T-cell (primary cell): ENCODE measurements at regions not wholly inside any gene's neighbourhood (a gene's known extent, or its start where the extent isn't known, plus 50 kb on each side); places are given as distances from the start of the nearest gene placed in this dataset.

Experiments used
- ATAC-seq, 4 experiments: fragments of 200-7000 bp in 3 of 4; fragments of 150-1000 bp in 1 of 4; cut with Tn5 transposase; replicated peaks in 1 of 4; 1 replicate in 3 of 4; 2 replicates in 1 of 4; pipeline ENCODE4 v1.10.0; 2021; ENCODE audit warnings: moderate library complexity in 3 of 4, mild to moderate bottlenecking in 2 of 4, moderate number of reproducible peaks in 1 of 4
- CTCF ChIA-PET, 2 donors: fragments of 300-600 bp; sonication (Branson Sonifier 250); formaldehyde crosslinking; loops; one replicate each; lab custom pipeline; 2022; ENCODE audit warnings: antibody characterized with exemption in 2 of 2; lab: Charles Lee
- POLR2A ChIA-PET, 2 donors: fragments of 300-600 bp; sonication (Branson Sonifier 250); formaldehyde crosslinking; loops; one replicate each; lab custom pipeline; 2022; ENCODE audit warnings: antibody characterized with exemption in 2 of 2; lab: Charles Lee
- DNase-seq, 35 experiments: peaks; one replicate each; pipeline versions ENCODE4 v3.0.0 to v3.0.0-alpha.2; 2013 to 2023
- H3K27ac ChIP-seq: one replicate; pipeline ENCODE4 v1.5.1; 2013; ENCODE audit warnings: low read length
- H3K27me3 ChIP-seq, 2 experiments: replicated peaks in 1 of 2; 1 replicate in 1 of 2; 2 replicates in 1 of 2; pipeline versions ENCODE4 v1.6.1 to v1.7.0; 2013; ENCODE audit warnings: low read length in 1 of 2, mixed read lengths in 1 of 2; ENCODE audit not compliant: control insufficient read depth in 2 of 2, insufficient read depth in 2 of 2; ENCODE audit errors: extremely low read depth in 1 of 2
- H3K36me3 ChIP-seq, 2 donors: 1 replicate in 1 of 2; 2 replicates in 1 of 2; pipeline versions ENCODE4 v1.6.1 to v1.7.0; 2013; ENCODE audit warnings: low read length in 1 of 2; ENCODE audit not compliant: control insufficient read depth in 2 of 2, insufficient read depth in 1 of 2; ENCODE audit errors: extremely low read depth in 1 of 2
- H3K4me1 ChIP-seq, 2 experiments: 1 replicate in 1 of 2; 2 replicates in 1 of 2; pipeline versions ENCODE4 v1.6.1 to v1.7.0; 2013; ENCODE audit warnings: low read length in 2 of 2, mixed read lengths in 1 of 2; ENCODE audit not compliant: insufficient read depth in 2 of 2, control insufficient read depth in 1 of 2; ENCODE audit errors: extremely low read depth in 1 of 2
- H3K4me3 ChIP-seq, 2 donors: 1 replicate in 1 of 2; 2 replicates in 1 of 2; pipeline versions ENCODE4 v1.5.1 to v1.7.0; 2013; ENCODE audit warnings: mild to moderate bottlenecking in 2 of 2, low read length in 1 of 2, moderate library complexity in 1 of 2; ENCODE audit not compliant: control insufficient read depth in 1 of 2; ENCODE audit errors: extremely low read depth in 1 of 2
- H3K9me3 ChIP-seq: 2 replicates; pipeline ENCODE4 v1.7.0; 2013
- H3K27ac Mint-ChIP-seq, 2 donors: one replicate each; pipeline ENCODE4 v1.8.0; 2020 to 2021; ENCODE audit warnings: mild to moderate bottlenecking in 2 of 2, mixed read lengths in 2 of 2
- H3K27me3 Mint-ChIP-seq, 2 donors: one replicate each; pipeline ENCODE4 v1.8.0; 2021 to 2022; ENCODE audit warnings: mixed read lengths in 2 of 2
- H3K36me3 Mint-ChIP-seq: one replicate; pipeline ENCODE4 v1.8.0; 2021; ENCODE audit warnings: mixed read lengths
- H3K4me1 Mint-ChIP-seq, 3 donors: one replicate each; pipeline ENCODE4 v1.8.0; 2020 to 2022; ENCODE audit warnings: mixed read lengths in 3 of 3, mild to moderate bottlenecking in 1 of 3
- H3K4me3 Mint-ChIP-seq, 3 donors: one replicate each; pipeline ENCODE4 v1.8.0; 2020 to 2022; ENCODE audit warnings: mild to moderate bottlenecking in 3 of 3, mixed read lengths in 3 of 3, moderate library complexity in 3 of 3
- H3K9me3 Mint-ChIP-seq, 3 donors: one replicate each; pipeline ENCODE4 v1.8.0; 2020 to 2022; ENCODE audit warnings: mixed read lengths in 3 of 3
- WGBS: methylation state at CpG from one replicate; pipeline ENCODE4 v1.1.5; 2013; ENCODE audit warnings: missing lambda C conversion rate; ENCODE audit not compliant: insufficient coverage; 5-methylcytosine and 5-hydroxymethylcytosine counted together

DNA sequence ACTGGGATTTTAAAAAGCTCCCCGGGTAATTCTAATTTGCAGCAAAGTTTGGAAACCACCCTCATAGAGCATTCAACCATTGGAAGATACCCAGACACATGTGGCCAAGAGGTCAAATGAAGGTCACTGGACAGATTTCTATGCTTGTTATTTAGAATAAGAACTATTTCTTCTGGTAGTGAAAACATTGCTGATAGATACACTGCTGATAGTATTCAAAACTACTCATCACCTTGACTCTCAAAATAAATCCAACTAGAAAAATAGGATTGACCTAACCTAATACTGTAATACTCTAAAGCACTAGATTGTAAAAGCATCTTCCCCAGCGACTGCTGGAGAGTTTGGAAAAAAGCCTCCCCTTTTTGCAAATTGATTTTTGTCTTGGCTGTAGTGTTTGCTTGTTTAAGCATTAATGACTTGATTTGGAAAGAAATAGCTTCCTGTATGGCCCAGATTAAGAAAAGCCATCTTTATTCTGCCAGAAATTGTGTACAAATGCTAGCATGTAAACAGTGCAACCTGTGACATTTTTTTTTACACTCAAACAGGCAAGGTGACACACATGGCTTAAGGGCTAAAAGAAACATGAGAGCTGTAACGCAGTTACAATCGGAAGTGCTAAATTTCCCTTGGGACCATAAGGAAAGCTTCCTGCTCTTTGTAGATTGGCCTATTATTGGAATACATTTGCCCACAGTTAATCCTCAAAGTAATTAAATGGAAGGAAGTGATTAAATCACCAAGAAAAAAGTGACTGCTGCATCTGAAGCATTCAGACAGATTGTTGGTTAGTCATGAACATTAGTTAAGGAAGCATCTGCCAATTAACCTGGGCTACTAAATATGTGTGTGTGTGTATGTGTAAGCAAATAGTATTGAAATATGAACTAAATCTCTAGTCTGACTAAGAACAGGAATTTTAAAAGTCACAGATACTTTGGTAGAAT, 356.5 kb upstream of the ATP2B1 start:
- H3K27me3 ChIP-seq, result no peaks in the 10 kb centered on the region
- POLR2A ChIA-PET, result no interaction called here
- CTCF ChIA-PET, result no interaction called here
- no peak overlapping the region for H3K4me3 ChIP-seq
- no peaks in the 10 kb centered on the region for H3K36me3 Mint-ChIP-seq
- no CpG with 5 or more reads among the region's 4 CpGs for WGBS
- H3K4me3 Mint-ChIP-seq, result no peak overlapping the region
- ATAC-seq (no peak), DNase-seq (no peak)
- no peak overlapping the region for H3K27ac Mint-ChIP-seq
- no peaks in the 10 kb centered on the region for H3K9me3 Mint-ChIP-seq
- H3K4me1 Mint-ChIP-seq, result no peaks in the 10 kb centered on the region
- H3K27ac ChIP-seq, result no peak overlapping the region
- H3K9me3 ChIP-seq, result no peaks in the 10 kb centered on the region
- no peaks in the 10 kb centered on the region for H3K27me3 Mint-ChIP-seq
- H3K4me1 ChIP-seq, result no peaks in the 10 kb centered on the region
- no peaks in the 10 kb centered on the region for H3K36me3 ChIP-seq

DNA sequence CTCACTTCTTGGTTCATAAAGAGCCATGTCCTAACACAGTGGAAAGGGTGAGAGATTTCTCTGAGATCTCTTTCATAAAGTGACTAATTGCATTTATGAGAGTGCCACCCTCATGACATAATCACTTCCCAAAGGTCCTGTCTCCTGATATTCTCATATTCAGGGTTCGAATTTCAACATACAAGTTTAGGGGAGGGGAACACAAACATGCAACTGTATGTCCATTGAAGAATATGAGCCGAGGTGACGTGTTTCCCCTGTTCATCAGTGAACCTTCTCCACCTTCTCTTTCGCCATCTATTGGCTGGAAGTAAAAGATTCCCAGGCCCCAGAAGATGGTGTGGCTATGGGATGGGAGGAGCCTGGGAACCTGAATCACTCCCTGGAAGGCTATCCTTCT, 354.2 kb upstream of the ATP2B1 start:
- Histone ChIP-seq H3K27me3 (no peaks in the 10 kb centered on the region), H3K4me3 (no peak overlapping the region), H3K9me3 (no peaks in the 10 kb centered on the region), H3K4me1 (no peaks in the 10 kb centered on the region), H3K36me3 (no peaks in the 10 kb centered on the region), H3K27ac (no peak overlapping the region)
- Mint-ChIP-seq H3K4me1 (no peaks in the 10 kb centered on the region), H3K27me3 (no peaks in the 10 kb centered on the region), H3K27ac (no peak overlapping the region), H3K9me3 (no peaks in the 10 kb centered on the region), H3K4me3 (no peak overlapping the region), H3K36me3 (no peaks in the 10 kb centered on the region)
- ATAC-seq (no peak), DNase-seq (no peak)
- ChIA-PET POLR2A (no interaction called here), CTCF (no interaction called here)
- WGBS, result no CpG with 5 or more reads among the region's 4 CpGs

DNA sequence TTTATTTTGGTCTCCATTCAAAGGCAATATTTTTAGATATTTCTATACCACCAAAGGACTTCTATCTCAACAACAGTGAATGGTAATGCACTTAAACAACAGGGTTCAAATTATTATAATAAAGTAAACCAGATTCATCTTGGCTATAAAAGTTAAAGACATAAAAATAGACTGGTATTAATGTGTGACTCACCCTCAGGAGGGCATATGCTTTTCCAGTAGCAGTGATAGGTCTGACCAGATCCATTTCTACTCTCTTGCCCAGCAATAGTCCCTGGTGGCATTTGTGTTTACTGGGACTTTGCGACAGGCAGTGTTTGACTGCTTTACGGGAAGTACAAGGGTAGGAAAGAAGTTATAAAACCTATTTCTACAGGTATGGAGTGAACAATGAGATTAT, 353.2 kb upstream of the ATP2B1 start:
- H3K4me1 ChIP-seq, result no peaks in the 10 kb centered on the region
- H3K9me3 Mint-ChIP-seq, result no peaks in the 10 kb centered on the region
- H3K4me3 Mint-ChIP-seq, result no peak overlapping the region
- ChIA-PET POLR2A (no interaction called here), CTCF (no interaction called here)
- H3K27ac Mint-ChIP-seq, result no peak overlapping the region
- DNase-seq (no peak), ATAC-seq (no peak)
- no peak overlapping the region for H3K27ac ChIP-seq
- H3K27me3 Mint-ChIP-seq, result peaks cover 0 to 3% of the 10 kb centered on the region in 2 donors
- no peak overlapping the region for H3K4me3 ChIP-seq
- H3K27me3 ChIP-seq, result no peaks in the 10 kb centered on the region
- WGBS, result no CpG with 5 or more reads among the region's 2 CpGs
- no peaks in the 10 kb centered on the region for H3K4me1 Mint-ChIP-seq
- H3K36me3 Mint-ChIP-seq, result no peaks in the 10 kb centered on the region
- H3K9me3 ChIP-seq, result no peaks in the 10 kb centered on the region
- H3K36me3 ChIP-seq, result no peaks in the 10 kb centered on the region

DNA sequence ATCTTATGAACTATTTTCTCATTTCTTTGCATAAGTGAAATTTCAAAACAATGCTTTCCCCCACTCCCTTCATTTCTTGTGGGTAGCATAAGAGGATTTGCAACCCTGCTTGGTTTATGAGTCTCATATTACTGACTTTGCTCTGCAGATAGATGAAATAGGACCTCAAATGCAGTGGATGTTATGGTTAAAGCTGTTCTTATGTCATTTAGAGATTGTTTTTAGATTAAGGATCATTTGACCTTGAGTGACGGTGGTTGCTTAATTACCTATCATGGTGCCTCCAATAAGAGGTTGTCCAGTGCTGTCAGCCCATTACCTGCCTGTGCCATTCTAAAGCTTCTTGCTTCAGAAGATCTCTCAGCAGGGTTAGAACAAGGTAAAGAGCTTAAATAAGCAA, 351.4 kb upstream of the ATP2B1 start:
- no peak overlapping the region for H3K4me3 Mint-ChIP-seq
- ChIA-PET CTCF (no interaction called here), POLR2A (interaction anchor here in 1 of 2 donors (0.6 kb wide), 1 partner anchor 17 kb away, joined by 3 read pairs; no protein-coding TSS in a partner anchor)
- H3K4me1 ChIP-seq, result no peaks in the 10 kb centered on the region
- no peaks in the 10 kb centered on the region for H3K4me1 Mint-ChIP-seq
- no CpG with 5 or more reads among the region's 1 CpG for WGBS
- H3K27ac ChIP-seq, result no peak overlapping the region
- H3K27ac Mint-ChIP-seq, result no peak overlapping the region
- no peaks in the 10 kb centered on the region for H3K9me3 ChIP-seq
- H3K36me3 ChIP-seq, result no peaks in the 10 kb centered on the region
- H3K27me3 ChIP-seq, result no peaks in the 10 kb centered on the region
- no peaks in the 10 kb centered on the region for H3K36me3 Mint-ChIP-seq
- peaks cover 0 to 3% of the 10 kb centered on the region in 2 donors for H3K27me3 Mint-ChIP-seq
- DNase-seq, result no peak
- ATAC-seq, result no peak
- no peaks in the 10 kb centered on the region for H3K9me3 Mint-ChIP-seq
- no peak overlapping the region for H3K4me3 ChIP-seq

DNA sequence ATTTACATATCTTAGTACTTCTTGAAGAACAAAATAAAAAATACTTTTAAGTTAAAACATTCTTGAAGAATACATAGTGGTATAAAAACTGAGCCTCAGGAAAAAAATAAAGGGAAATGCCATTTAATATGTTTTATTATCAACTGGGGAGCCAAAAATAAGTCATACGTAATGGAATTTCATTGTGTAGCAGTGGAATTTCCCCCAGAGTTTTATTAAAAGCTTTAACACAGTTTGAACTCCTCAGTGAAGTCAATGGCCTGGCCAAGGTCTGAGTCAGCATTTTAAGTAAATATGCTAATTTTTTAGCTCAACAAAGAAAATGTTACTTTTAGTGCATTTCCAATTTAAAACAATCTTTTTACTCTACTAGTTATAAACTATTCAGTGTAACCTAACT, 350.1 kb upstream of the ATP2B1 start:
- no peak overlapping the region for H3K27ac ChIP-seq

DNA sequence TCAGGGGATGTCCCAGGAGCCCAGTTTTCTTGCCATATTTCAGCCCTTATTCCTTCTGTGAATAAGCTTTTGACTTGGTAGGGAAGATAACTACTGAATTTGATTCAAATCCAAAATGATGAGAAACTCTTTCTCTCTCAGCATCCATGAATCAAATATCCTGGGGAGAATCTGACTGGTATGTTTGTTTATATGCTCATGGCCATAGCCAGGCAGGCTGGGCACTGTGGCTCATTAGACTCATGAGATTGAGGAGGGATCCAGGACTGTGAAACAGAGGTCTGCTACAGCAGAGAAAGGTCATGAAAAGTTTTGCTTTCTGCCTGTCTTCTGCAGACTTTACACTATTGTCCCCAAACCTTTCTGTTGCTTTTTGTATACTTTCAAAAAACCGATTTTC, 346.4 kb upstream of the ATP2B1 start:
- ChIA-PET CTCF (interaction anchor here in 1 of 2 donors (0.6 kb wide), 1 partner anchor 349 kb away, joined by 3 read pairs; no protein-coding TSS in a partner anchor), POLR2A (no interaction called here)
- DNase-seq (no peak), ATAC-seq (no peak)
- no peaks in the 10 kb centered on the region for H3K4me1 Mint-ChIP-seq
- no peaks in the 10 kb centered on the region for H3K9me3 ChIP-seq
- H3K9me3 Mint-ChIP-seq, result no peaks in the 10 kb centered on the region
- no peaks in the 10 kb centered on the region for H3K36me3 Mint-ChIP-seq
- no CpG with 5 or more reads among the region's 1 CpG for WGBS
- no peaks in the 10 kb centered on the region for H3K4me1 ChIP-seq
- no peak overlapping the region for H3K4me3 Mint-ChIP-seq
- no peak overlapping the region for H3K27ac Mint-ChIP-seq
- no peak overlapping the region for H3K27ac ChIP-seq
- peaks cover 0 to 5% of the 10 kb centered on the region in 2 donors for H3K27me3 Mint-ChIP-seq
- no peaks in the 10 kb centered on the region for H3K27me3 ChIP-seq
- H3K4me3 ChIP-seq, result no peak overlapping the region
- H3K36me3 ChIP-seq, result no peaks in the 10 kb centered on the region

More for the DNA sequence above, 350.1 kb upstream of the ATP2B1 start:
- Mint-ChIP-seq H3K4me3 (no peak overlapping the region), H3K9me3 (no peaks in the 10 kb centered on the region), H3K27me3 (peaks cover 0 to 5% of the 10 kb centered on the region in 2 donors), H3K4me1 (no peaks in the 10 kb centered on the region), H3K27ac (no peak overlapping the region), H3K36me3 (no peaks in the 10 kb centered on the region)
- Histone ChIP-seq H3K4me3 (no peak overlapping the region), H3K27me3 (no peaks in the 10 kb centered on the region), H3K36me3 (no peaks in the 10 kb centered on the region), H3K9me3 (no peaks in the 10 kb centered on the region), H3K4me1 (no peaks in the 10 kb centered on the region)
- DNase-seq (no peak), ATAC-seq (no peak)
- ChIA-PET CTCF (no interaction called here), POLR2A (no interaction called here)
- whole genome bisulfite sequencing, result no CpG with 5 or more reads among the region's 1 CpG
